Osteoblast (primary cell): ENCODE measurements at regions not wholly inside any gene's neighbourhood (a gene's known extent, or its start where the extent isn't known, plus 50 kb on each side); places are given as distances from the start of the nearest gene placed in this dataset.
A peak's percentile ranks its signal among the peaks of the same experiment; 100 is the strongest.

Experiments used
- DNase-seq: peaks from one replicate; pipeline ENCODE4 v3.0.0; 2011; ENCODE audit warnings: low spot score, mixed read lengths; ENCODE audit not compliant: insufficient read length; ENCODE audit errors: missing footprints
- H2AFZ ChIP-seq: 2 replicates; pipeline ENCODE4 v1.6.0; 2011; ENCODE audit warnings: mild to moderate bottlenecking, low read length
- H3K27ac ChIP-seq: 2 replicates; pipeline ENCODE4 v1.5.1; 2011; ENCODE audit warnings: mild to moderate bottlenecking, low read depth, low read length, moderate library complexity
- H3K27me3 ChIP-seq: 2 replicates; pipeline ENCODE4 v1.6.0; 2012; ENCODE audit warnings: mild to moderate bottlenecking, control low read depth, inconsistent platforms, low read length, moderate library complexity; ENCODE audit not compliant: insufficient read depth
- H3K36me3 ChIP-seq: 2 replicates; pipeline ENCODE4 v1.5.1; 2011; ENCODE audit warnings: mild to moderate bottlenecking, low read length, control low read depth, moderate library complexity; ENCODE audit not compliant: insufficient read depth
- H3K4me1 ChIP-seq: 2 replicates; pipeline ENCODE4 v1.5.1; 2011; ENCODE audit warnings: mild to moderate bottlenecking, low read length, control low read depth, moderate library complexity; ENCODE audit not compliant: insufficient read depth
- H3K4me2 ChIP-seq: 2 replicates; pipeline ENCODE4 v1.6.0; 2011; ENCODE audit warnings: mild to moderate bottlenecking, low read length; ENCODE audit not compliant: insufficient read depth
- H3K4me3 ChIP-seq: fragments of 200-600 bp; sonication (generic); 3 replicates; pipeline ENCODE4 v1.5.1; 2012; ENCODE audit warnings: mild to moderate bottlenecking, low read length, inconsistent platforms; ENCODE audit not compliant: insufficient read depth
- H3K79me2 ChIP-seq: 2 replicates; pipeline ENCODE4 v1.6.0; 2012; ENCODE audit warnings: mild to moderate bottlenecking, low read length, control low read depth, inconsistent platforms; ENCODE audit not compliant: insufficient read depth
- H3K9me3 ChIP-seq: 2 replicates; pipeline ENCODE4 v1.5.1; 2011; ENCODE audit warnings: low read depth, low read length, control low read depth
- H4K20me1 ChIP-seq: 2 replicates; pipeline ENCODE4 v1.6.0; 2012; ENCODE audit warnings: mild to moderate bottlenecking, low read length, control low read depth; ENCODE audit not compliant: insufficient read depth
- TF ChIP-seq, protein P1 (sequence below): IDR thresholded peaks from 2 replicates; pipeline ENCODE4 v1.5.1; 2011; ENCODE audit warnings: mild to moderate bottlenecking, low read depth, low read length, moderate library complexity; ENCODE audit errors: extremely low read depth

- Histone ChIP-seq H3K27ac (no peak overlapping the region), H3K4me1 (peaks cover 4% of the 10 kb centered on the region)
- TF ChIP-seq, protein P1, sequence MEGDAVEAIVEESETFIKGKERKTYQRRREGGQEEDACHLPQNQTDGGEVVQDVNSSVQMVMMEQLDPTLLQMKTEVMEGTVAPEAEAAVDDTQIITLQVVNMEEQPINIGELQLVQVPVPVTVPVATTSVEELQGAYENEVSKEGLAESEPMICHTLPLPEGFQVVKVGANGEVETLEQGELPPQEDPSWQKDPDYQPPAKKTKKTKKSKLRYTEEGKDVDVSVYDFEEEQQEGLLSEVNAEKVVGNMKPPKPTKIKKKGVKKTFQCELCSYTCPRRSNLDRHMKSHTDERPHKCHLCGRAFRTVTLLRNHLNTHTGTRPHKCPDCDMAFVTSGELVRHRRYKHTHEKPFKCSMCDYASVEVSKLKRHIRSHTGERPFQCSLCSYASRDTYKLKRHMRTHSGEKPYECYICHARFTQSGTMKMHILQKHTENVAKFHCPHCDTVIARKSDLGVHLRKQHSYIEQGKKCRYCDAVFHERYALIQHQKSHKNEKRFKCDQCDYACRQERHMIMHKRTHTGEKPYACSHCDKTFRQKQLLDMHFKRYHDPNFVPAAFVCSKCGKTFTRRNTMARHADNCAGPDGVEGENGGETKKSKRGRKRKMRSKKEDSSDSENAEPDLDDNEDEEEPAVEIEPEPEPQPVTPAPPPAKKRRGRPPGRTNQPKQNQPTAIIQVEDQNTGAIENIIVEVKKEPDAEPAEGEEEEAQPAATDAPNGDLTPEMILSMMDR, result no peak
These were observed 316.1 kb upstream of the SNX7 start for GRCh38 chr1:98345417-98345816.

DNA sequence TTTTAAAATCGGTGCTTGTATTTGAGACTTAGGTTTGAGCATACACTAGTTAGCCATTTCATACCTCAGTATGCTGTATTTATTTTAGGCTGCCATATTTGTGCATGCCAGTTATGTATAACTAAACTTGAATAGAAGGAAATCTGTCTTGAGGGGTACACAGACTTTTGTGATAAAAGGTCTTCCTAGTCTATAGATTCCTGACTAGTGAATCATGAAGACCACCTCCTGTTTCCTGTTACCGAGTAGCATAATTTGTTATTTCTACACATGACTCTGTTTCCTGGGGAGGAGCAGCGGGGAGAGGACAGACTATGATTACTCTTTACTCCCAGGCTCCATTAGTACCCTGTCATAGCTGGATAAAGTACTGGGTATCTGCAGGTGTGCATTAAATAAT lies 316.8 kb upstream of the SNX7 start:
- TF ChIP-seq, protein P1, result no peak
- H3K27ac ChIP-seq, result no peak overlapping the region
- H4K20me1 ChIP-seq, result no peaks in the 10 kb centered on the region
- H3K4me3 ChIP-seq, result no peak overlapping the region
- peak overlapping the region; percentile 6 for H2AFZ ChIP-seq
- peaks cover 8% of the 10 kb centered on the region for H3K4me1 ChIP-seq
- DNase-seq, result no peak
- H3K36me3 ChIP-seq, result no peaks in the 10 kb centered on the region
- H3K27me3 ChIP-seq, result no peaks in the 10 kb centered on the region
- H3K9me3 ChIP-seq, result no peaks in the 10 kb centered on the region
- H3K79me2 ChIP-seq, result no peaks in the 10 kb centered on the region
- no peak overlapping the region for H3K4me2 ChIP-seq

More at GRCh38 chr1:98345417-98345816, 316.1 kb upstream of the SNX7 start:
- no peak for DNase-seq
- Histone ChIP-seq H3K36me3 (no peaks in the 10 kb centered on the region), H3K27me3 (no peaks in the 10 kb centered on the region), H3K4me2 (no peak overlapping the region), H3K9me3 (no peaks in the 10 kb centered on the region), H4K20me1 (no peaks in the 10 kb centered on the region), H3K4me3 (no peak overlapping the region), H2AFZ (no peak overlapping the region), H3K79me2 (no peaks in the 10 kb centered on the region)

- no peak for DNase-seq
- H3K4me1 ChIP-seq, result peaks cover 8% of the 10 kb centered on the region
- TF ChIP-seq, protein P1, result no peak
- no peaks in the 10 kb centered on the region for H3K36me3 ChIP-seq
- no peaks in the 10 kb centered on the region for H3K27me3 ChIP-seq
- no peak overlapping the region for H3K4me3 ChIP-seq
- no peak overlapping the region for H3K27ac ChIP-seq
- no peaks in the 10 kb centered on the region for H4K20me1 ChIP-seq
- H3K79me2 ChIP-seq, result no peaks in the 10 kb centered on the region
- H3K4me2 ChIP-seq, result no peak overlapping the region
- no peak overlapping the region for H2AFZ ChIP-seq
- H3K9me3 ChIP-seq, result no peaks in the 10 kb centered on the region
These were observed 319.0 kb upstream of the SNX7 start for GRCh38 chr1:98342566-98342965.

- Histone ChIP-seq H2AFZ (no peak overlapping the region), H3K79me2 (no peaks in the 10 kb centered on the region), H3K36me3 (no peaks in the 10 kb centered on the region), H4K20me1 (no peaks in the 10 kb centered on the region), H3K27me3 (no peaks in the 10 kb centered on the region), H3K27ac (no peak overlapping the region), H3K9me3 (no peaks in the 10 kb centered on the region), H3K4me1 (peaks cover 8% of the 10 kb centered on the region), H3K4me2 (no peak overlapping the region), H3K4me3 (no peak overlapping the region)
- DNase-seq, result peak; percentile 62
- TF ChIP-seq, protein P1, result no peak
These were observed 321.0 kb upstream of the SNX7 start for GRCh38 chr1:98340511-98340910.
